ENCODE measurements at regions not wholly inside any gene's neighbourhood (a gene's known extent, or its start where the extent isn't known, plus 50 kb on each side); places are given as distances from the start of the nearest gene placed in this dataset.
A peak's percentile ranks its signal among the peaks of the same experiment; 100 is the strongest.
"Not testable (repeated sequence)": the region's sequence is repeated elsewhere in the genome, so short reads cannot be mapped to it uniquely, and the experiment has no call there.

- peak; percentile 76 for DNase-seq (ENCODE audit: low spot score)
These were observed 58.7 kb downstream of the EDN1 start for GRCh38 chr6:12348530-12349511.

- no peak for DNase-seq (ENCODE audit: low spot score)
These were observed 60.5 kb downstream of the EDN1 start for GRCh38 chr6:12350644-12351170.

DNA sequence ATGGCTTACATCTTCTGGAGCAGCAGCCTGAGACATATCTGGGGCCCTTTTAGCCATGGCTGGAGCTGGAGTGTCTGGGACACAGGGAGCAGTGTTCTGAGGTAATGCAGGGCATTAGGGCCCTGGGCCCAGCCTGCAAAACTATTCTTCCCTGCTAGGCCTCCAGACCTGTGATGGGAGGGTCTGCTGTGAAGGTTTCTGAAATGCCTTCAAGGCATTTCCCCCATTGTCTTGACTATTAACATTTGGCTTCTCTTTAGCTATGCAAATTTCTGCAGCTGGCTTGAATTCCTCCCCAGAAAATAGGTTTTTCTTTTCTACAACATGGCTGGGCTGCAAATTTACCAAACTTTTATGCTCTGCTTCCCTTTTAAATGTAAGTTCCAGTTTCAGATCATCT is 61.5 kb downstream of the EDN1 start:
- no peak for DNase-seq (ENCODE audit: low spot score)

DNA sequence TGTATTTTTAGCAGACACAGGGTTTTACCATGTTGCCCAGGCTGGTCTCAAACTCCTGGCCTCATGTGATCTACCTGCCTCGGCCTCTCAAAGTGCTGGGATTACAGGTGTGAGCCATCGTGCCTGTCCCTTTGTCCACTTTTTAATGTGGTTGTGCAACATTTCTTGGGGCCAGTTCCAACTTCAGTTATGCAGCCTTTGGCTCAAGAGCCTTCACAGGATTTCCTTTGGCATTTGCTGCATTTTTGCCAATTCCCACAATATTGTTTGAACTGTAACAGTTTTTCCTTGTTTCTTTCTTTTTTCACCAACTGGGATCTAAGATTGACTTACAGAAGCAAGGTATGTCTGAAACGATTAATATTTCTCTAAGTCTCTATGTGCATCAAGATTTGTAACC is 63.6 kb downstream of the EDN1 start:
- no peak for DNase-seq (ENCODE audit: low spot score)

GRCh38 chr6:12354499-12354898 is 64.3 kb downstream of the EDN1 start:
- peak; percentile 86 for DNase-seq (ENCODE audit: low spot score)

GRCh38 chr6:12355354-12355753 is 65.2 kb downstream of the EDN1 start:
- no peak for DNase-seq (ENCODE audit: low spot score)

GRCh38 chr6:12356431-12356830 is 66.3 kb downstream of the EDN1 start:
- no peak for DNase-seq (ENCODE audit: low spot score)

DNA sequence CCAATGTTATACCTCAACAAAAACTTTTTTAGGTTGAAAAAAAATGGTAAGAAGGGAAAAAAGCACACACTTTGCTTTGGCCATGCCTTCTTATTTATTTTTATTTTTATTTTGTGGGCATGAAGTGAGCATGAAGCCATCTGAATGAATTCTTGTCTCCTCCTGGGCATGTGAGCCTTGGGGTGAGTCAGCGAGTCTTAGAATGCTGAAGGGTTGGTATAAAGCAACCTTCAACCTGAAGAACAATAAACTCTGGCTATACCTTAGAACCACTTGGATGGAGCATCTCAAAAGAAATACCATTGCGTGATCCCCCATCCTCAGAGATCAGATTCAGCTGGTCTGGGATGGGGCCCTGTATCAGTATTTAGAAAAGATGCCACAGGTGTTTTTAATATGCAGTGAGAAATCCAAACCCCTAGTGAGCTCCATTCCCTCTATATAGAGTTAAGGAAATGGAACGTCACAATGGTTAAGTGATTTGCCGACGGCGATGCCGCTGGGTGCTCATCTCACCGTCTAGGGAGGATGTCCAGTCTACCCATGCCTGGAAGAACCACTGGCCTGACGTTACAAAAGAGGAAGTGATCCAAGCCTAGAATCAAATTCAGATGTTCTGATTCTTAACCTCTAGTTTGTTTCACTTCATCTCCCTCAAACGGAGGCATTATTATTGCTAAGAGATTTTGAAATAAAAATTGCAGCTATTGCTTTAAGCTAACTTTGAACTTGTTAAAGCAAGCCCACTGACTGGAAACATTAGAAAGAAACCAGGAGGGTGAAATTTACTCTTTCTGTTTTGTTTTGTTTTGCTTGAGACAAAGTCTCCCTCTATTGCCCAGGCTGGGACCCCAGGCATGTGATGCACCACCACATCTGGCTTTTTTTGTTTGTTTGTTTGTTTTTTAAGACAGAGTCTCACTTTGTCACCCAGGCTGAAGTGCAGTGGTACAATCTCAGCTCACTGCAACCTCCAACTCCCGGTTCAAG is 67.1 kb downstream of the EDN1 start:
- DNase-seq (ENCODE audit: low spot score), result no peak

DNA sequence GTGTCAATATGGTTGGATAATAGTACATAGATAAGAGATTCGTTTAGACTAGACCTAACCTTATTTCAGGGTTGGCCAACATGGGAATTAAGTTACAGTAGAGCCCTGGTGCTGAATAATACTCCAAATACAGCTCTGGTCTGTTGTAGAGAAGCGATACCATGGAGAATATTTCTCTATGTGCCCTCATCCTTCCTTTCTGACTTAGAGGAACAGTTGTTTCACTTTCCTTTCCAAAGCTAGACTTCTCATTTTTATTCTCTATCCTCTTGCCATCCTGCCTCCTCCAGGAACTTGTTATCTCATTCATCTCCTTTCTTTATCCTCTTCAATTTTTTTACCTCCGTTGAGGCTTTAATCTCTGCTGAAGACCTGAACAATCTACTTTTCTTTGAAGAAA is 68.9 kb downstream of the EDN1 start:
- DNase-seq (ENCODE audit: low spot score), result no peak

GRCh38 chr6:12361042-12361765 is 71.0 kb downstream of the EDN1 start:
- DNase-seq (ENCODE audit: low spot score), result no peak

GRCh38 chr6:12363277-12363650 is 73.1 kb downstream of the EDN1 start:
- DNase-seq (ENCODE audit: low spot score), result not testable (repeated sequence)

GRCh38 chr6:12363651-12364381 is 73.7 kb downstream of the EDN1 start:
- peak; percentile 42 for DNase-seq (ENCODE audit: low spot score)

DNA sequence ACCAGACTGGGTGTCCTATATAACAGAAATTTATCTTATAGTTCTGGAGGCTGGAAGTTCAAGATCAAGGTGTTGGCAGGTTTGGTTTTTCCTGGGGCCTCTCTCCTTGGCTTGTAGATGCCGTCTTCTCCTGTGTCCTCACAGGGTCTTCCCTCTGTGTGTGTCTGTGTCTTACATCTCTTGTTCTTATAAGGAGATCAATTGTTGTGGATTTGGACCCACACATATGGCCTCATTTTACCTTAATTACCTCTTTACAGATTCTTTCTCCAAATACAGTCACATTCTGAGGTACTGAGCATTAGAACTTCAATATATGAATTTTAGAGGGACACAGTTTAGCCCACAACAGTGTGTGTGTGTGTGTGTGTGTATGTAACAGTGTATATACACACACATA is 74.5 kb downstream of the EDN1 start:
- no peak for DNase-seq (ENCODE audit: low spot score)

DNA sequence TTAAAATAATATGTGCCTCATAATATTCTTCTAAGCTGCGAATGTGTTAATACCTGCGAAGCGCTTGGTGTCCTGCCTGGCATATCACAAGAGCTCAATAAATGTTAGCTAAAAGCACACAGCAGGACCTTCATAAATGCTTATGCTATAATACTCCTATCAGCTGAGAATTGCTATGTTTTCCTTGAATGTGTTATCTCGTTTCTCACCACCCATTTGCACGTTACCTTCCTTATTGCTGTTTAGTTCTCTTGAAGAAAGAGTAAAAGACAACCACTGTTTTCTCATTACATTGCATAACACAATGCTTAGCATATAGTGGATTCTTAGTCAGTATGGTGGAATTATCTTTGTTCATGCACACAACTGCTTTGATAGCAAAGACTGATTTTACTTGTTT is 76.6 kb downstream of the EDN1 start:
- DNase-seq (ENCODE audit: low spot score), result no peak

DNA sequence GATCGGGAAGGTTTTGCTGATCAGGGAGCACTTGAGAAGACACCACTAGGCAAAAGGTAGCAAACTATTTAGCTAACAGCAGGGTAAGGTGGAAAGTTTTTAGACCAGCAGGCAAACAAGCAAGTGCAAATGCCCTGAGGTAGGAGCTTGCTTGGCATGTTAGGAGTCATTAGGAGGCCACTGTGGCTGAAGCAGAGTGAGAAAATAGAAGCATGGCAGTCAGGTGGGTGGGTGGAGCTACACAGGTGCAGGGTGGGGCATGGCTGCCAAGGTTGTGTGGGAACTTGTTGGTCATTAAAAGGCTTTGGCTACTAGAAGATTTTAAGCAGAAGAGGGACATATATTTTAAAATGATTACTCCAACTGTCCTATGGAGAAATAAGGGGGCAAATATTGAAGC is 77.3 kb downstream of the EDN1 start:
- DNase-seq (ENCODE audit: low spot score), result no peak

- DNase-seq (ENCODE audit: low spot score), result no peak
These were observed 79.2 kb downstream of the EDN1 start for GRCh38 chr6:12369355-12369754.

DNA sequence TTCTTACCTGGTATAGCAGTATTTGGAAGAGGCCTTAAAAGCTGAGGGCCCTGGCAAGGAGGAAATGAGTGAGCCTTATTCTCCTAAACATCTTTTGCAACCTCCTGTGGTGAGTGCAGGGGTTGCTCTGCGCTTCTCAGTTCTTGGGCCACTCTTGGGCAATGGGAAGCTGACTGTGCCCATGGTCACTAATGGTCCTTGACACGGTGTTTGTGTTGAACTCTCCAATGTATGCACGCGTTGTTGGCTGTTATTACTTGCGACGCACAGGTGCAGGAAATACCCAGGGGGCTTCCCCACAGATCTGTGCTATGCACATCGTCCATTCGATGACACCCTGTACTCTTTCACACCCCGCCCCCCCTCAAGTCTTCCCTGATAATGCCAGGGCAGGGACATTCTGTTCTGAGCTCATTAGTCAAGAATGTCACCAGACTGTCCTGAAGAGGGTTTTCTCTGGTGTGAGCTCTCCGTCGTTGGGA is 79.7 kb downstream of the EDN1 start:
- DNase-seq (ENCODE audit: low spot score), result no peak

- DNase-seq (ENCODE audit: low spot score), result no peak
These were observed 81.0 kb downstream of the EDN1 start for GRCh38 chr6:12371151-12371550.

GRCh38 chr6:12371641-12372146 is 81.5 kb downstream of the EDN1 start:
- DNase-seq (ENCODE audit: low spot score), result no peak

DNA sequence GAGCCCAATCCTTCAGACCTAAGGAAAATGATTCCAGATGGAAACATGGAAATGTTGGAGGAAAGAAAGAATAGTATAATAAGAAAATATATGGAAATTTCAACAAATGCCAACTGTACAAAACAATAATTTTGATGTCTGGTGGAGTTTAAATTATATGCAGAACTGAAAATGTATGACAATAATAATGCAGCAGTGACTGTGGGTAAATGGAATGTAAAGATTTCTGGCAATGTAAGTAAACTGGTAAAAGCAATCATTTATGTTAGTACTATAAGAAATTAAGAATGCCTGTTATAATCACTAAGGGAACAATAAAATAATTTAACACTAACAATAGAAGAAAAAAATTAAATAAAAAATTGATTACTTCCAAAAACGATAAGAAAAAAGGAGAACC is 89.0 kb downstream of the EDN1 start:
- DNase-seq (ENCODE audit: low spot score), result no peak
